H54 (cell line): ENCODE measurements at regions not wholly inside any gene's neighbourhood (a gene's known extent, or its start where the extent isn't known, plus 50 kb on each side); places are given as distances from the start of the nearest gene placed in this dataset.

Experiments used
- DNase-seq: peaks from one replicate; pipeline ENCODE4 v3.0.0; 2011; ENCODE audit warnings: low spot score, mixed read lengths; ENCODE audit not compliant: insufficient read length
- FAIRE-seq: peaks from 3 replicates; lab custom pipeline; 2011; peaks lifted over from hg19 to GRCh38; lab: Jason Lieb, UNC
- POLR2A ChIP-seq: IDR thresholded peaks from 2 replicates; pipeline ENCODE4 v1.6.1; 2011; ENCODE audit warnings: low read depth, mild to moderate bottlenecking, low read length

DNA sequence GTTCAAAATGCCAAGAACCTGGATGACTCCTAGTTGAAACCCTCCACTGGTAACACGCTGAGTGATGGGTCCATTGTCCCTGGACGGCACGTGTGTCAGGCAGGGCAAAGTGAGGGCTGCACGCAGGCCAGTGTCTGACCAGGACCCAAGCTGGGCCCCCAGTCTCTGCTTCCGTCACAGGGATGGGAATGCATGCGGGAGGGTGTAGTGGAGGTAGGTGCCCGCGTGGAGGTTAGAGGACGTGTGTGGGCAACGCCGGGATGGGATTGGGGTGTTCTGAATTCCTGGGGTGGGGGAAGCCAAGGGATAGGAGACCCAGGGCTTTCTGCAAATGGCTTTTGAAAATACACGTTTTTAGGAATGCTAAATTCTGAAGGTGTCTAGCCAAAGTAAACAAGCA lies 943.3 kb downstream of the BRD1 start:
- no peak for FAIRE-seq
- TF ChIP-seq POLR2A, result no peak
- DNase-seq, result no peak

DNA sequence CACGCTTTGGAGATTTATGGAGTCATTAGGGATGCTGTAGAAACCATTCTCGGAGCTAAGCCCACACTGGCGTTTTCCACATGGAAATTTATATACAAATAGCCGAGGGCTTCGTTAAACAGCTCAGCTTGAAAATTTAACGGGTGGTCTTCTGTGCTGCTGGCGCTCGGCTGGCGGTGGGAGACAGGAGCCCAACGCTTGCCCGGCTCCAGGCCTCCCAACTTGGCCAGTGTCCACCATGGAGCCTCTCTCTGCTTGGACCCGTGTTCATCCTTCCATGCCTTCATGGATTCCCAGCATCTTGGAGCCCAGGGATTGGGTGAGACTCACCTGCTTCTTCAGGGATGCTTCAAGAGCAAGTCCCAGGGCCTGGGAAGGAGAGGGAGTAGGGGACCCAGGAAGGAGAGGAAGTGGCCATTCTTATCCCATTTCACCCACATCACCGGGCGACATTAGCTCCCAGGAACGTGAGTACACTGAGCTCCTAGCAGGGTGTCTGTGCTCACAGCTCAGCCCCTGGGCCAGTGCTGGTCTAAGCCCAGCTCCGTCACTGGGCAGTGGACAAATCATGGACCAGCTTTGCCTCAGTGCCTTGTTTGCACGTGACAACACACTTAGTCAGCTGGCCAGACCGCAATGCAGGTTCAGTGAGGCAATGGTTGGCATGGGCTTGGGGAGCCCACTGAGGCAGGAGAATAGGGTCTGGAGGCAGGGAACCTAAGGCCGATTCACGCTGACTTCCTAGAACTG lies 944.3 kb downstream of the BRD1 start:
- DNase-seq (no peak), FAIRE-seq (no peak)
- no peak for TF ChIP-seq POLR2A

DNA sequence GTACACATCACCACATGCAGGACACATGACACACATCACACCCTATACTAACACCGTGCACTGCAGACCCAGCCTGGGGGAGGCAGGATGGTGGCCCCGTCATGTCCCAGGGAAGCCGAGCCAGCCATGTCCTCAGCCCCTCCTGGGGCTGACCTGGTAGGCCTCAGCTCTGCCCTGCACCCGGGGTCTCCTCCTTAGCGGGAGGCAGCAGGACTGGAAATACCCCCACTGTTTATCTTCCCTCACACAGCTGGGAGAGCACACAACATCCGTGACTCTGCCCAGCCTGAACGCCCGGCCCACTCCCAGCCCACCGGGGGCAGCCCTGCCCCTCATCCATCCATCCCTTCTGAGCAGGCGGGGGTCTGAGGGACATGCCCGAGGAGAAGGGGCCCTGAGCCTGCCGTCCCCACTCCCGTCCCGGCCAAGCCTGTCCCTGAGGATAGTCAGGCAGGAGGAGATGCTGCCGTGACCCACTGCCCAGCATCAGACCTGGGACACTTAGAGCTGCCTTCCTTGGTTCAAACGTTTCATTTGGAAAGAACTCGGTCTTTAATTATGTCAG lies 945.0 kb downstream of the BRD1 start:
- TF ChIP-seq POLR2A, result no peak
- FAIRE-seq, result no peak
- DNase-seq, result no peak

- no peak for TF ChIP-seq POLR2A
- DNase-seq (no peak), FAIRE-seq (no peak)
These were observed 946.2 kb downstream of the BRD1 start for GRCh38 chr22:48881326-48881980.

GRCh38 chr22:48880749-48881148 lies 946.9 kb downstream of the BRD1 start:
- TF ChIP-seq POLR2A, result no peak
- no peak for FAIRE-seq
- no peak for DNase-seq

DNA sequence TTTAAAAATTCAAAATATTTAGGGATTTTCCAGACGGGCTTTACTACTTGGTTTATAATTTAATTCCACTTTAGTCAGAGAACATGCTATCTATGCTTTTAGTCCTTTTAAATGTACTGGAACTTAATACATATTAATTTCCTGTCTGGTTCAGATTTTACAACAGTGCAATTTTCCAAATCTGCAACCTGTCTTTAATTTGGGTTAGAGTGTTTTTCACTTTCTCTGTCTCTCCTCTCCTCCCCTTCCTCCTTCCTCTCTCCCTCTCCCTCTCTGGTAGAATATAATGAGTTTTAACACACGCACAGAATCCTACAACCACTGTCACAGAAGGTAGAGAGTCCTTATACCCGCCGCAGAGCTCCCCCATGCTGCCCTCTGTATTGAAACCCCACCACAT lies 950.7 kb downstream of the BRD1 start:
- DNase-seq, result no peak
- no peak for FAIRE-seq

DNA sequence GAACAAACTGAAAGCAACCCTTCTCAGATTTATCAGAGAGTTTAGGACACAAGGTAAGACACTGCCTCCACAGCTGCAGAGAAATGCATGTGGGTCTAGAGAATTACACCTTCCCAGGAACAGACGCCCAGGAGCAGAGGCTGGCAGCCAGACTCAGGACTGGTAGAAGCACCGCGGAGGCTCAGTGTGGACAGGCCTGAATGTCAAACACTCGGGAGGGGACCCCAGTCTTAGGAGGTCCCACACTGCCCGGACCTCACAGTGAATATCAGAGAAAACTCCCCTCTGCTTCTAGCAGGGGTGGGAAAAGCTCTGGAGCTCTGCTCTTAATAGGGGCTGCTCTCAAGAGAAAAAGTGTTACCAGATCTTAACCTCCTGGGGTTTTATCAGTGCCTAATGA lies 952.7 kb downstream of the BRD1 start:
- FAIRE-seq (no peak), DNase-seq (no peak)
- TF ChIP-seq POLR2A, result no peak

More for the DNA sequence above, 950.7 kb downstream of the BRD1 start:
- TF ChIP-seq POLR2A, result no peak

DNA sequence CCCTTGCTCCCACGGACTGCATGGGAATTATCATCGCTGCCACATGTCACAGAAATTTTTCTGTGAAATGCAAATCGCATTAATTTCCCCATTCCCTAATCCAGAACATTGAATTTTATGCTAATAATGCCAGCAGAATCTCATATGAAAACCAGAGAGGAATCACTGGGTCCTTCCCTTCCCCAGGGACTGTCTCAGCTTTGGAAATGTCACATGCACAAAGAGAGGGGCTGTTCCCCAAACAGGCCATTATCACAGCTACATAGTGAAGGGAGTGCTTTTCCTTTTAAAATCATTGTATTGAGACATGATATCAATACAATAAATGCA lies 954.5 kb downstream of the BRD1 start:
- no peak for DNase-seq
- TF ChIP-seq POLR2A, result no peak
- no peak for FAIRE-seq

DNA sequence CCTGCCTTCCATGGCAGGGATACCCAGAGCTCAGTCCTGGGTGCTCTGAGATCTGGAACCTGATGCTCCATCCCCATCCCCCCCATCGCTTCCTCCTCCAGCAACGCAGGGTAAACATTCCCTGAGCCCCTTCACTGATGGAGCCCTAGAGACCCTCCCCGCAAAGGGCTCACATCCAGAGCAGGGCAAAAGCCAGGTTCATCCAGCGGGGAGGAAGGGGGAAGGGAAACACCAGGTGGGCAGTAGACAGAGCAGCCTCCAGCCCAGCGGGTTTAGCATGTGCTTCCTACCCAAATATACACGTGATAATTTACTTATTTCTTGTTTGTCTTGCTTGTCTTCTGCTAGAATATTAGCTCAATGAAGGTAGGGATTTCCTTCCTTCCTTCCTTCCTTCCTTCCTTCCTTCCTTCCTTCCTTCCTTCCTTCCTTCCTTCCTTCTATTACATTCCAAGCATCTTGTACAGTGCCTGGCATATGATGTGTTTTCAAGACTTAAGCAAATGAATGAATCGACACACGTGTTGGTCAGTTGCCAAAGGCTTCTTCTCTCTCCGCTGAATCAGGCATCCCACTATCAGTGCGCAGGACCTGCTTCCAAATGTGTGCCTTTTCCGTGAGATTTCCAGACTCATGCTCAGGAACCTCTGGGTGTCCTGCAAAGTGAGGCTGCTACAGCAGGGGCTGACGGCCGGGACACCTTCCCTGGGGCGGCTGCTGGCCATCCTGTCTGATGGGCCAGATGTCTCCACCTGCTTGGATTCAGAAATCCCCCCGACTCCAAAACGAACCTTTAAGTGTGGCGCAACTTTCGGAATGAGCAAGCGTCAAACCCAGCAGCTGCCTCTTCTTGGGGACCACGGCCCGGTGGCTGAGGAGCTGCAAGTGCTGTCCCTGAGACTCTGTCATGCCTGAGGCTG lies 955.1 kb downstream of the BRD1 start:
- TF ChIP-seq POLR2A, result no peak
- no peak for FAIRE-seq
- no peak for DNase-seq

DNA sequence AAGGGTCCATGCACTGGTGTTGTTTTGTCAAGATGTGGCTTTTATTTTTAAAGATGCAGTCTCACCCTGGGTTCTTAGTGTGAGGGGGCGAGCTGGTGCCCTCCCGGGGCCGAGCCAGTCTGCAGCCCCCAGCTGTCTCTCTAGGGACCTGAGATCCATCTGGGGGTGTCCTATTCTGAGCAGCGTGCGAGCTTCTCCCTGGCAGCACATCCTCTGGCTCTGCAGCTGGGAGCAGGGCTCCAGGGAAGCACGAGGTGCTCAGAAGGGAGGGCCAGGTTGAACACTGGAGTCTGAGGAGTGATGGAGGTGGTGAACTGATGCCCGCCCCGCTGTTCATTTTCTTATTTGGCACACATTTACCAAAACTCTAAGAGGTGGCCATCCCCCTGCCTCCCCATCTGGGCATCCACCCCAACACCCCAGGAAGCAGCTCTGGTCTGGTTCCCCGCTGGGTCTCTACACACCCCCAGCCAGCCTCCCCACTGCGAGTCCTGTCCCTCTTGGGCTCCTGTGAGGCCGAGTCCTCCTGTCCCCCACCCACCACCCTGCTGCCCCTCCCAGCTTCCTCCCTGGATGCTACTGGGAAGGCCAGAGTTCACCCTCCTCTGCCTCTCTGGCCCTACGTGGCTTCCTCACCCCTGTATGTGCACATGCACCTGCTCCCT lies 956.4 kb downstream of the BRD1 start:
- DNase-seq (no peak), FAIRE-seq (no peak)
- TF ChIP-seq POLR2A, result no peak

DNA sequence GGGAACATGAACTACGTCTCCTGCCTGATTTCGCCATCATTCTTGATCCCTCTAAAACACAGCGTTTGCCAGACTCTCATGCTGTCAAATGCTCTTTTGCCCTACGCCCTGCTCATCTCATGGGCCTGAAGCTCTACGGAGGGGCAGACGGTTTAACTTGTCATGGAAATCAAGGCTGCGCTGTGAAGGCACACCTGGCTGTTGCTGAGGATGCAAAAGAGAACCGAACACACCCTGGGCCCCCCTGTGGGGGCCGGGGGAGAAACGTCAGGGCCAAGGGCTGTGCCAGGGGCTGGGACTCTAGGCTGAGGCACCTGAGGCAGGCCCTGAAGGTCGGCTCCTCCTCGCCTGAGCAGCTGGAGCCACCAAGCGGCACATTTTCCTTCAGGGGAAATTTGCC lies 957.2 kb downstream of the BRD1 start:
- no peak for TF ChIP-seq POLR2A
- no peak for DNase-seq
- FAIRE-seq, result no peak

- DNase-seq, result no peak
- TF ChIP-seq POLR2A, result no peak
- no peak for FAIRE-seq
These were observed 957.9 kb downstream of the BRD1 start for GRCh38 chr22:48869788-48870187.

GRCh38 chr22:48869161-48869560 lies 958.5 kb downstream of the BRD1 start:
- DNase-seq (no peak), FAIRE-seq (no peak)
- TF ChIP-seq POLR2A, result no peak

GRCh38 chr22:48868554-48868953 lies 959.1 kb downstream of the BRD1 start:
- no peak for DNase-seq
- FAIRE-seq, result no peak
- no peak for TF ChIP-seq POLR2A
